ENCODE measurements at regions not wholly inside any gene's neighbourhood (a gene's known extent, or its start where the extent isn't known, plus 50 kb on each side); places are given as distances from the start of the nearest gene placed in this dataset.

DNA sequence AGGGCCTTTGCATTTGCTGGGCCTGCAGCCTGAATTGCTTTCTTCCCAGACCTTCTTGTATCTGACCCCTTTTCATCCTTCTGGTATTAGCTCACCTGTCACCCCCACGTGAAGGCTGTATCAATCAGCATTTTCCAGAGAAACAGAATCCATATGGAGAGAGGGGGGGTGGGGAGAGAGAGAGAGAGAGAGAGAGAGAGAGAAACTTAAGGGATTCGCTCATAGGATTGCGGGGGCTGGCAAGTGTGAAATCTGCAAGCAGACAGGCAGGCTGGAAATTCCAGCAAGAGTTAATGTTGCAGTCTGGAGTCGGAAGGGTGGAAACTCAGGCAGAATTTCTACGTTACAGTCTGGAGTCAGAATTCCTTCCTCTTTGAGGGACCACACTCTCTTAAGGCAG, 410.7 kb upstream of the SULF2 start:
- H3K36me3 ChIP-seq: no peaks in the 10 kb centered on the region
- H3K27me3 ChIP-seq: no peaks in the 10 kb centered on the region
- H3K9me3 ChIP-seq: no peaks in the 10 kb centered on the region
- WGBS, 2 donors: 57 to 59% methylated on average over 5 of the region's 5 CpGs
- ATAC-seq (no peak), DNase-seq (no peak), FAIRE-seq (no peak)
- H3K27ac ChIP-seq: no peak overlapping the region
- intact Hi-C loops (cut with DNase I): no loop called here
- no peak for TF ChIP-seq CTCF (IDR thresholded peaks at IDR 0.05)
- no peak overlapping the region for H3K4me3 ChIP-seq
- no peaks in the 10 kb centered on the region for H3K4me1 ChIP-seq

- Histone ChIP-seq H3K27ac (no peak overlapping the region), H3K36me3 (no peaks in the 10 kb centered on the region), H3K4me1 (no peaks in the 10 kb centered on the region), H3K27me3 (no peaks in the 10 kb centered on the region), H3K4me3 (no peak overlapping the region), H3K9me3 (no peaks in the 10 kb centered on the region)
- TF ChIP-seq CTCF (IDR thresholded peaks at IDR 0.05): no peak
- FAIRE-seq: no peak
- ATAC-seq: no peak
- no peak for DNase-seq
- WGBS, 2 donors: 77 to 89% methylated on average over 9 of the region's 9 CpGs
- intact Hi-C loops (cut with DNase I): no loop called here
Measured at GRCh38 chr20:48195121-48195870, 410.0 kb upstream of the SULF2 start.

DNA sequence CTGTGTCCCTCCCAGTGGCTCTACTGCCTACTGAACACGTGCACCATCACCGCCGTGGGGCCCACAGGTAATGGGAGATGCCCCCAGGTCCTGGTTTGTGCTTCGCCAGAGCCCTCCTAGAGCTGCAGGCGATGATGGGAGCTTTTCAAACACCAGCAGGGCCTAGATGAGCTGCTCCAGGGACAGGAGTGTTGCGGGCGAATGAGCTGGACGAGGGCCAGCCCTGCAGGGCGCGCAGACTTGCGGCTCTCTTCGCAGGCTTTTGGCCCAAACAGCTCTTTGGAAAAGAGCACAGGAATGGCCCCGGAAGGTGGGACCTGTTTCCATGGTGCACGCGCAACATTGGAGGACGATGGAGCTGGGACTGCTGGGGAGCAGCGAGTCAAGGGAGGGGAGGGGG, 409.3 kb upstream of the SULF2 start:
- H3K9me3 ChIP-seq: no peaks in the 10 kb centered on the region
- no peak overlapping the region for H3K27ac ChIP-seq
- FAIRE-seq (no peak), ATAC-seq (no peak), DNase-seq (no peak)
- no peaks in the 10 kb centered on the region for H3K27me3 ChIP-seq
- intact Hi-C loops (cut with DNase I): no loop called here
- 79 to 86% methylated on average over 17 of the region's 17 CpGs for WGBS, 2 donors
- H3K4me1 ChIP-seq: no peaks in the 10 kb centered on the region
- no peaks in the 10 kb centered on the region for H3K36me3 ChIP-seq
- TF ChIP-seq CTCF (IDR thresholded peaks at IDR 0.05): no peak
- no peak overlapping the region for H3K4me3 ChIP-seq

- 74 to 76% methylated on average over 11 of the region's 11 CpGs for WGBS, 2 donors
- Histone ChIP-seq H3K27me3 (no peaks in the 10 kb centered on the region), H3K27ac (no peak overlapping the region), H3K4me3 (no peak overlapping the region), H3K4me1 (no peaks in the 10 kb centered on the region), H3K36me3 (no peaks in the 10 kb centered on the region), H3K9me3 (no peaks in the 10 kb centered on the region)
- FAIRE-seq (no peak), DNase-seq (no peak), ATAC-seq (no peak)
- intact Hi-C loops (cut with DNase I): no loop called here
- TF ChIP-seq CTCF (IDR thresholded peaks at IDR 0.05): no peak
Measured at GRCh38 chr20:48193627-48194425, 408.5 kb upstream of the SULF2 start.

GRCh38 chr20:48192109-48192508, 406.8 kb upstream of the SULF2 start:
- Histone ChIP-seq H3K4me1 (no peaks in the 10 kb centered on the region), H3K36me3 (no peaks in the 10 kb centered on the region), H3K9me3 (no peaks in the 10 kb centered on the region), H3K27me3 (no peaks in the 10 kb centered on the region), H3K4me3 (no peak overlapping the region), H3K27ac (no peak overlapping the region)
- FAIRE-seq: no peak
- intact Hi-C loops (cut with DNase I): no loop called here
- no peak for TF ChIP-seq CTCF (IDR thresholded peaks at IDR 0.05)
- WGBS, 2 donors: 64 to 65% methylated on average over 12 of the region's 12 CpGs
- DNase-seq: no peak
- no peak for ATAC-seq
